ENCODE measurements at regions not wholly inside any gene's neighbourhood (a gene's known extent, or its start where the extent isn't known, plus 50 kb on each side); places are given as distances from the start of the nearest gene placed in this dataset.
A peak's percentile ranks its signal among the peaks of the same experiment; 100 is the strongest.

DNA sequence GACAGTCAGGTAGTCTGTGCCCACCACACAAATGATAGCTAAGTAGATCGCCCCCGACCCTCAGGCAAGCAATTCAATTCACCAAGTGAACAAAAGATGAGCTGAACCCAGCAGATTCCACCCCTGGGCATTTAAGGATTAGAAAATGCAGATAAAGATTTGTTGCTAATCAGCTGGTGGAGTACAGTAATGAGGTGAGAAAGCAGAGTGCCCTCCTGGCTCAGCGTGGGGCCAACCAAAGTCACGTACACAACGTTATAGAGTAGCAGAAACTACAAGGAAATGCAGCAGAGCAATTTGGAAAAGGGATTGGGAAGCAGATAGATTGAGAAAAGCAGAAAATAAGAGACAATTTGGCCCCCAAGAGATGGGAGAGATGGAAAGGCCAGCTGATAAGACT, 91.2 kb downstream of the SOX9 start:
- no peak for DNase-seq

DNA sequence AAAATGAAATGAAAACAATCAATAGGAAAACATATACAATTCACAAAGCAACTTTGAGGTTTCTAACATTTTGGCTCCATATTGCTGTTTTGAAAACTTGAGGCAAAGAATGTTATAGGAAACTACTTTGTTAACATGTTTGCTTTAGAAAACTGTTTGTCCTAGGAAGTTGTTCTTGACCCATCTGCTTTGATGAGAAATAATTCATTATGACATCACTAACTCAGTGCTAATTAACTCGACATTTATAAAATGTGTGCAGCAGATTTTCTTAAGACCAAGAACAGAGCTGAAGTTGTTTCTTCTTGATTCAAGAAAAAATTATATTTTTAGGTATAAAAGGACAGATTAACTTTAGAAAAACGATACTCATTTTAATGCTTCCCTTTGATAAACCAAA, 94.7 kb downstream of the SOX9 start:
- no peak for DNase-seq

DNA sequence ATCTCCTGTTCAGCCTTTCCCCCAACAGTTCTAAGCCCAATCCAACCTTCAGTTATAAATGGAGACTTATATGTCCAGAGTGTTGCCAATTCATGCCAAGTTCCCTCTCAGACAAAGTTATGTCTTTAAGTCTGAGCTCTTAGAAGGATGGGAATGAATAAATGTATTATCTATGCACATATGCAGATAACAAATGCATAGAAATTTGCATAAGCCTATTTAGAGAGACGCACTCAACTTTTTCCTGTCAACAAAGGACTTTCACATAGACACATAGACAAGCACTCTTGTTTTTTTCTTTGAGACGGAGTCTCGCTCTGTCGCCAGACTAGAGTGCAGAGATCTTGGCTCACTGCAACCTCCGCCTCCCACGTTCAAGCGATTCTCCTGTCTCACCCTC, 95.1 kb downstream of the SOX9 start:
- DNase-seq: no peak

DNA sequence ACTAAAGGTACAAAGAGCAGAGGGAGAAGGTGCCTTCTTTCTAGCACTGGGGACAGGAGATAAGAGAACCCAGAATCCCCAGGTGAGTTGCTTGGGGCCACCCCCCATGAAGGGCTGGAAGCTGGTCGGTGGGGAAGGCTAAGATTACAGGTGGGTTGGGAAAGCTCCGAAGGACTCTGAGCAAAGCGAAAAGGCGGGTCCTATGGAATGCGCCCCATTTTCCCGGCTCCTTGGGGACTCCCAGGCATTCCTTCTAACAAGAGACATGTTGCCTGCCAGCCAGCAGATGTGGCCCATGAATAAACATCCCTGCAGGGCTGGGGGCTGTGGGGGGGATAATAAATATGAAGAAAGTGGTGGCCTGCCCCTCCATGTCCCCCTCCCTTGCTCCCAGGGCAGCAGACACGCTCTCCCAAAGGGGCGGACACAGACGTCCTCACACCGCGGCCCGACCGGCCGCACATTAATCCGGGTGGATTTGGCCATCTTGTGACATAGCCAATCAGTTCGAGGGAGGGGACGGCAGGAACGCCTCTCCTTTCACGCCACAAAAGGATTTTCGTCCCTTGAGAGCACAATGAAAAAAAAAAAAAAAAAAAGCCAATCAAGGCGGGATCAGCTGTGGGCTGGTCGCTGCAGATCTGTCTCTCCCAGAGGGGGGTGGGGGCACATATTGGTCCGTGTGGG, 98.5 kb downstream of the SOX9 start:
- DNase-seq: no peak

- no peak for DNase-seq
These were observed 99.1 kb downstream of the SOX9 start for GRCh38 chr17:72219824-72220493.

GRCh38 chr17:72222661-72223380, 102.0 kb downstream of the SOX9 start:
- DNase-seq: no peak

- no peak for DNase-seq
These were observed 103.1 kb downstream of the SOX9 start for GRCh38 chr17:72223866-72224291.

GRCh38 chr17:72226322-72226721, 105.5 kb downstream of the SOX9 start:
- no peak for DNase-seq

GRCh38 chr17:72233986-72234385, 113.2 kb downstream of the SOX9 start:
- no peak for DNase-seq

GRCh38 chr17:72234985-72235384, 114.2 kb downstream of the SOX9 start:
- no peak for DNase-seq

DNA sequence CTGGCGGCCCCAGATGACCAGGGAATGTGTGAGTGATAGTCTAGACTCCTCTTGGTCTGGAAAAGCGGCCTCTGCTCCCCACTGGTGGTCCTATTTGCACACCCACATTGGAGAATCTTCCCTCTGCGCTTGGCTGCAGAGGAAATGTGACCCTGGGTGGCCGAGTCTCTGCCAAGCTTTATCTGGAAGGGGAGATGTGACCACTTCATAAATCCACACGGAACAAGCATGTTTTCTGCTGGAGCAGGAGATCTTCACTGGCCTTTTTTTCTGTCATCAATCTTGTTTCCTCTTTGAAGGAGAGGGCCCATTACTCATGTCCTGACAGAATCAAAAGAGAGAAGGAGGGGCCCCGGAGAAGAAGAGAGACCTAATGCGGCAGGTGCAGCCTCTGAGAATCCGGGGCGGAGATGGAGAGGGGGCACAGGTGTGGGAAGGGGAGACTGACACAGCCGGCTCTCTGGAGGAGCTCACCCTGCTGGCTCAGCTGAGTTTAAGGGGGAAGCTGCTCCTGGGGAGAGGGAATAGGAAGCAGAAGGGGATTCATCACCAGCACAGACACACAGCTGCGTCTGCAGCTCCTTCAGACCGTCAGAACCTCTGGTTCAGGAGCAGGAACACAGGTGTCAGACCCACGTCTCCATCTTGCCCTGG, 116.3 kb downstream of the SOX9 start:
- DNase-seq: no peak

DNA sequence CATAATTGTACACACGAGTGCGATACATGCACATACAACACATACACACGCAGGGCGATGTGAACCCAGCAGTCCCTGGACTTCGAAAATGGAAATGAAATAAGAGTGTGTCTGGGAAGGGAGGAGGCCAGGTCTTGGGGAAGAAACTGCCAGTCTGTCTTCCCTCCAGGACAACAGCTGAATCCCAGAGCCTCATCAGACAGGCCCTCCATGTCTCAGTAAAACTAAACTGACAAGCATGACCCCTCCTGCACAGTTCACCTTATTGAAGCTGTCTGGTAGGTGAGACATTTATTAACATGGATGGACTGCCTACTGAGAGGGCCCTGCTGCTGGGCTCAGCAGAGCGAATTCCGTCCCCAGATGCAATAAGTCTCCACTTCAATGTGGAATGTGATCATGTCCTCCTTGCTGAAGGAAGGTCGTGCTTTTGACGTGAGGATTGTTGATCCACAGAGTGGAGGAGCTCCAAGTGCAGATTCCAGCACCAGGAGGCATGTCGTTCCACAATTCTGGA, 117.4 kb downstream of the SOX9 start:
- no peak for DNase-seq

- no peak for DNase-seq
These were observed 118.7 kb downstream of the SOX9 start for GRCh38 chr17:72239548-72239947.

DNA sequence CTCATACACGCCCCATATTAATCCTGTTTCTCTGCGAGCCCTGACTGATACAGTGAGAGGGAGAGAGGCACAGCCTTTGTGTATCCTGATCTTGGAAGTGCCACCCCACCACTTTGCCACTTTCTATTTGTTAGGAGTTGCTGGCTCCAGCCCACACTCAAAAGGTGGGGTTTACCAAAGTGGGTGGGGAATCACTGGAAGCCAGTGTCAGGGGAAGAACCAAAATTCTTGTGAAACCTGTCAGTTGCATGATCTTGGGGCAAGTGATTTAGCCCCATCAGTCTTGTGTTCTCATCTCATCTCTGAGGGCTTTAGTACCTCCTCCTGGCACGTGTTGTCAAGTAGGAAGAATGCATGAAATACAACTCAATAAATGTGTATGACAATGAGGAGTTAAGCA, 119.5 kb downstream of the SOX9 start:
- no peak for DNase-seq

DNA sequence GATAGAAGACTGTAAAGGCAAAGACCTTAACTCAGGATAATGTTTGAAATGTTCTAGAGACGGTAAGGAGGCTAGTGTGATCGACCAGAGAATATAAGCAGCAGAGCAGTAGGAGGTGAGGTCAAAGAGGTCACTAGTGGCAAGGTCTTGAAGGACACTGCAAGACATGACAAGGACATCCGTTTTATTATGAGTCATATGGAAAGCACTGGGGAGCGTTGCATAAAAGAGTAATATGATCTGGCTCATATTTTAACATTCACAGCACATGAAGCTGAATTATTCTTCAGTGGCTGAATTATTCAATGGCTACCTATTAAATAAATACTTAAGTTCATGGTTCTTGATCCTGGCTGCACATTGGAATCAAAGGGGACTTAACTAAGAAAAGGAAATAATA, 123.7 kb downstream of the SOX9 start:
- no peak for DNase-seq

- DNase-seq: no peak
These were observed 124.1 kb downstream of the SOX9 start for GRCh38 chr17:72244956-72245355.

DNA sequence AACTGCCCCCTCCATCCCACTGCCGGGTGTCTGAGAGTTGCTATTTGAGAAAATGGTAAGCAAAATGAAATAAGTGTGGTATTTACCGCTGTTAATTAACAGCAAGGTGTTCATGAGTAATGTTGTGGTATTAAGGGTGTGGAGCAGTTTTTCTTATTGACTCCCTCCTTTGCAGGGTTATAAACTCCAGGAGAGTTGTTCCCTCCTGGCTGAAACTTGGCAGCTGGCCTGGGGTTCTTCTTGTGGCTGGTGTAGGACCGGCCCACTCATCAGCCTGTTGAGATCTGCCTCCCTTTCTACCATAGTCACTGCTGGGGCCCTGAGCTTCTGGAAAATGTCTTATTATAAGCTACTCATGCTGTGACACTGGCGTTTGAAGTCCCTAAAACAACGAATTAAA, 128.6 kb downstream of the SOX9 start:
- no peak for DNase-seq

DNA sequence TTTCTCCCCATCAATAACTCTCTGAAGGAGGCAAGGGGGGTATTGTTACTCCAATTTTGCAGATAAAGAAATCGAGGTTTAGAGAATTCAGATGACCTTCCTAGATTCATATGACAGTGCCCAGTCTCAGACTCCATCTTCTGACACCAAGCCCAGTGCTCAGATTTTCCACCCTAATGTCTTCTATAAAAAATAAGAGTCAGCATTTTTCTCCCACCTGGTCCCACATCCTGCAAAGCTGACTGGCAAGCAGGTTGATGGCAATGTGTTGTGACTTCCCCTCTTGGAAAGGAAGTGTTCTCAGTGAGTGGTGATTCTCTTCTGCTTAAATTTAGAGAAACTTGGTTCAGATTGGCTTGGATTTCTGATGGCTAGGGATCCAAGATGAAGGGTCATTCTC, 129.4 kb downstream of the SOX9 start:
- no peak for DNase-seq

DNA sequence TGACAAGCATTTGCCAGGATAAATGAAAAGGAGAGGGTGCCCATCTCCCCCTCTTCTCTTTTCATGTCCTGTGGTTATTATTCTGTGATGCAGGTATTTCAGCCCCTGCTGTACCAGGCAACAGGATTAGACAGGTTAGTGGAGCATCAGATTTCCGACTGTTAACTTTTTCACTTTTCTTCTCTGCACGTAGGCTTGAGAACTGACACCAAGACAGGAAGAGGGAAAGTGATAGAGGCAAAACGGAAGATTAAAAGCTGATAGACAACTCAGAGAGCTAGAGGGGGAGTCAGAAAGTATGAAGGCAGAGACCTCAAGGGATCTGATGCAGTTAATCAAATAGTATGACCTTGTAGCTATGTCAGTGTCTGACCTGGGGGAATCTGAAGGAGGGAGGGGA, 132.8 kb downstream of the SOX9 start:
- no peak for DNase-seq

DNA sequence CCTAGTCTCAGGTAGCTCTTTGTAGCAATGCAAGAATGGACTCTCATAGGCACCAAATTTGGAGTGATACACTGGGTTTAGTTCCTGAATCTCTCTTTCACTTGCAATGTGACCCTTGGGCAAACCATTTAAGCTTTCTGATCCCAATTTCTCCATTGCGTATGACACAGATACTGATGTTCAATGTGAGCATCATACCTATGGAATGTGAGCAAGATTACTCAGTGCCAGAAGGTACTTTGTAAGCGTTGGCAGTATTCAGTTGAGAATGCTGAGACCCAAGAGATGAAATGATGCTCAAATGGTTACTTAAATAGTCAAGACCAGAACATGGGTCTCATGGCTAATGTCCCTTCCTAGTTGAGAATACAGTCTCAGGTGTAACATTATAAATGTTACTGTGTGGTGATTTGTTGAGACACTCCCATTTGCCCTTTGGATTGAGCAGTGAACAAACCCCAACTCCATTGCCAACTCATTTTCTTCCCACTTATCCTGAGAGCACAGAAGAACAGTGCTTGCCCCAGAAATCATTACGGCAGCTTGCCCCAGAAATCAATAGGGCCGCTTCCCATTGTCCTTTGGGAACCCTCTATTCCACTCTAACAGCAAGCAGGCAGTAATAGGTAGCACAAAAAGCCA, 134.1 kb downstream of the SOX9 start:
- peak; percentile 3 for DNase-seq

- DNase-seq: no peak
These were observed 134.7 kb downstream of the SOX9 start for GRCh38 chr17:72255481-72255880.

GRCh38 chr17:72258711-72259110, 137.9 kb downstream of the SOX9 start:
- no peak for DNase-seq

DNA sequence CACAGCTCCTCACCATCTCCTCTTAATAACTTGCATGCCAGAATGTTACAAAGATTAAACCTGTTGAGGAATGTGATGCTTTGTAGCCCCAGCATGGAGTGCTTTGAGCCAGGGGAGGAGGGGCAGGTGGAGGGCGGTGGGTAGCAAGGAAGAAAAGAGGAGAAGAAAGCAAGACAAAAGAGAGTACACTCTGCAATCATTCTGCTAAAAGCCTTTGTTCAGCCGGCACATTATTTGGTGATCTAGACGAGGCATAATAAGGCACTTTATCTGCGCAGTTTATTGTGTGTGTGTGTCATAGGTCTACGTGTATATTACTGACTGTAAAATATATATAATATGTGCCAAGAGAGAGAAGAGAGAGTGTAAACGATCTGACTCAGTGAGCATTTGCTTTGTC, 139.1 kb downstream of the SOX9 start:
- DNase-seq: no peak
